Suprapubic skin (tissue), 3 donors: ENCODE measurements at regions not wholly inside any gene's neighbourhood (a gene's known extent, or its start where the extent isn't known, plus 50 kb on each side); places are given as distances from the start of the nearest gene placed in this dataset.

Experiments
- CTCF ChIP-seq, 2 donors: fragments of 200-600 bp in 1 of 2; fragments of 450-650 bp in 1 of 2; sonication (generic) in 1 of 2; IDR thresholded peaks; one replicate each; pipeline ENCODE4 v1.5.1; 2016 to 2019; ENCODE audit warnings: antibody characterized with exemption in 2 of 2, mild to moderate bottlenecking in 1 of 2, moderate library complexity in 1 of 2
- EP300 ChIP-seq: sonication (generic); formaldehyde crosslinking; IDR thresholded peaks from one replicate; pipeline ENCODE4 v1.6.1; 2017; ENCODE audit warnings: antibody characterized with exemption
- POLR2A ChIP-seq, 2 donors: fragments of 450-650 bp; IDR thresholded peaks; one replicate each; pipeline ENCODE4 v1.6.1; 2017; ENCODE audit warnings: antibody characterized with exemption in 2 of 2, mild to moderate bottlenecking in 2 of 2, moderate library complexity in 2 of 2

- TF ChIP-seq POLR2A (IDR thresholded peaks at IDR 0.05) (no peak), CTCF (IDR thresholded peaks at IDR 0.05) (no peak), EP300 (no peak)
These were observed 64.3 kb upstream of the MAP4K3 start for GRCh38 chr2:39501412-39501811.
